Fibroblast of upper back skin (primary cell): ENCODE measurements at regions not wholly inside any gene's neighbourhood (a gene's known extent, or its start where the extent isn't known, plus 50 kb on each side); places are given as distances from the start of the nearest gene placed in this dataset.

ENCODE experiments used
- DNase-seq: peaks from one replicate; pipeline ENCODE4 v3.0.0-alpha.2; 2013

- no peak for DNase-seq
Observed at GRCh38 chr2:188077757-188078156, 213.9 kb upstream of the GULP1 start.

- DNase-seq: peak; percentile 11
Observed at GRCh38 chr2:188078534-188078933, 213.1 kb upstream of the GULP1 start.

- peak; percentile 98 for DNase-seq
Observed at GRCh38 chr2:188079196-188079595, 212.5 kb upstream of the GULP1 start.

- DNase-seq: no peak
Observed at GRCh38 chr2:188085421-188085820, 206.3 kb upstream of the GULP1 start.

GRCh38 chr2:188089901-188090300 is 201.8 kb upstream of the GULP1 start:
- DNase-seq: peak; percentile 79

- no peak for DNase-seq
Observed at GRCh38 chr2:188091220-188091619, 200.5 kb upstream of the GULP1 start.

- DNase-seq: no peak
Observed at GRCh38 chr2:188092734-188093133, 198.9 kb upstream of the GULP1 start.

GRCh38 chr2:188096910-188097309 is 194.8 kb upstream of the GULP1 start:
- no peak for DNase-seq

GRCh38 chr2:188102881-188103280 is 188.8 kb upstream of the GULP1 start:
- no peak for DNase-seq

GRCh38 chr2:188114014-188114413 is 177.7 kb upstream of the GULP1 start:
- peak; percentile 67 for DNase-seq

GRCh38 chr2:188117706-188118105 is 174.0 kb upstream of the GULP1 start:
- no peak for DNase-seq

- no peak for DNase-seq
Observed at GRCh38 chr2:188118431-188118830, 173.2 kb upstream of the GULP1 start.

GRCh38 chr2:188119112-188119838 is 172.4 kb upstream of the GULP1 start:
- DNase-seq: no peak

- no peak for DNase-seq
Observed at GRCh38 chr2:188122985-188123384, 168.7 kb upstream of the GULP1 start.

GRCh38 chr2:188129677-188130076 is 162.0 kb upstream of the GULP1 start:
- no peak for DNase-seq

- DNase-seq: no peak
Observed at GRCh38 chr2:188130317-188130716, 161.4 kb upstream of the GULP1 start.

- no peak for DNase-seq
Observed at GRCh38 chr2:188131281-188131680, 160.4 kb upstream of the GULP1 start.

- no peak for DNase-seq
Observed at GRCh38 chr2:188132385-188132784, 159.3 kb upstream of the GULP1 start.

GRCh38 chr2:188134241-188134640 is 157.4 kb upstream of the GULP1 start:
- no peak for DNase-seq

GRCh38 chr2:188138313-188138712 is 153.4 kb upstream of the GULP1 start:
- no peak for DNase-seq

GRCh38 chr2:188142088-188142487 is 149.6 kb upstream of the GULP1 start:
- DNase-seq: no peak

GRCh38 chr2:188142636-188143295 is 148.9 kb upstream of the GULP1 start:
- DNase-seq: peak; percentile 75

- no peak for DNase-seq
Observed at GRCh38 chr2:188145885-188146284, 145.8 kb upstream of the GULP1 start.

- no peak for DNase-seq
Observed at GRCh38 chr2:188146888-188147287, 144.8 kb upstream of the GULP1 start.

- no peak for DNase-seq
Observed at GRCh38 chr2:188151670-188152069, 140.0 kb upstream of the GULP1 start.
